ENCODE measurements at regions not wholly inside any gene's neighbourhood (a gene's known extent, or its start where the extent isn't known, plus 50 kb on each side); places are given as distances from the start of the nearest gene placed in this dataset.

- no peaks in the 10 kb centered on the region for H3K4me1 ChIP-seq
- no peak for TF ChIP-seq POLR2AphosphoS5 (IDR thresholded peaks at IDR 0.05)
- no peak for TF ChIP-seq POLR2A (IDR thresholded peaks at IDR 0.05)
- no peak for TF ChIP-seq CTCF (IDR thresholded peaks at IDR 0.05)
- no peaks in the 10 kb centered on the region for H3K36me3 ChIP-seq
- H3K9me3 ChIP-seq, result no peaks in the 10 kb centered on the region
- no peaks in the 10 kb centered on the region for H3K27me3 ChIP-seq
- H3K27ac ChIP-seq, result no peak overlapping the region
- no peak overlapping the region for H3K4me3 ChIP-seq
- no peak for DNase-seq (ENCODE audit: low spot score in 2 of 2)
- intact Hi-C loops (cut with DNase I; ENCODE audit: low total_unique reads), result no loop called here
These were observed 156.6 kb upstream of the TMEM196 start for GRCh38 chr7:19930051-19930450.

GRCh38 chr7:19928247-19928646 is 154.8 kb upstream of the TMEM196 start:
- intact Hi-C loops (cut with DNase I; ENCODE audit: low total_unique reads), result no loop called here
- TF ChIP-seq POLR2A (IDR thresholded peaks at IDR 0.05), result no peak
- no peak for TF ChIP-seq POLR2AphosphoS5 (IDR thresholded peaks at IDR 0.05)
- TF ChIP-seq CTCF (IDR thresholded peaks at IDR 0.05), result no peak
- Histone ChIP-seq H3K27ac (no peak overlapping the region), H3K36me3 (no peaks in the 10 kb centered on the region), H3K4me3 (no peak overlapping the region), H3K9me3 (no peaks in the 10 kb centered on the region), H3K4me1 (no peaks in the 10 kb centered on the region), H3K27me3 (no peaks in the 10 kb centered on the region)
- no peak for DNase-seq (ENCODE audit: low spot score in 2 of 2)

- DNase-seq (ENCODE audit: low spot score in 2 of 2), result no peak
- H3K27me3 ChIP-seq, result no peaks in the 10 kb centered on the region
- intact Hi-C loops (cut with DNase I; ENCODE audit: low total_unique reads), result no loop called here
- H3K27ac ChIP-seq, result no peak overlapping the region
- H3K9me3 ChIP-seq, result no peaks in the 10 kb centered on the region
- TF ChIP-seq POLR2AphosphoS5 (IDR thresholded peaks at IDR 0.05) (no peak), CTCF (IDR thresholded peaks at IDR 0.05) (no peak), POLR2A (IDR thresholded peaks at IDR 0.05) (no peak)
- no peak overlapping the region for H3K4me3 ChIP-seq
- no peaks in the 10 kb centered on the region for H3K36me3 ChIP-seq
- no peaks in the 10 kb centered on the region for H3K4me1 ChIP-seq
These were observed 147.3 kb upstream of the TMEM196 start for GRCh38 chr7:19920705-19921104.

- DNase-seq (ENCODE audit: low spot score in 2 of 2), result no peak
- Histone ChIP-seq H3K9me3 (no peaks in the 10 kb centered on the region), H3K4me1 (no peaks in the 10 kb centered on the region), H3K27me3 (no peaks in the 10 kb centered on the region), H3K27ac (no peak overlapping the region), H3K36me3 (no peaks in the 10 kb centered on the region), H3K4me3 (no peak overlapping the region)
- TF ChIP-seq CTCF (IDR thresholded peaks at IDR 0.05), result no peak
- TF ChIP-seq POLR2A (IDR thresholded peaks at IDR 0.05), result no peak
- no peak for TF ChIP-seq POLR2AphosphoS5 (IDR thresholded peaks at IDR 0.05)
- intact Hi-C loops (cut with DNase I; ENCODE audit: low total_unique reads), result no loop called here
These were observed 146.7 kb upstream of the TMEM196 start for GRCh38 chr7:19920166-19920565.

- no peak for TF ChIP-seq CTCF (IDR thresholded peaks at IDR 0.05)
- TF ChIP-seq POLR2A (IDR thresholded peaks at IDR 0.05), result no peak
- TF ChIP-seq POLR2AphosphoS5 (IDR thresholded peaks at IDR 0.05), result no peak
- Histone ChIP-seq H3K4me1 (no peaks in the 10 kb centered on the region), H3K36me3 (no peaks in the 10 kb centered on the region), H3K27me3 (no peaks in the 10 kb centered on the region), H3K9me3 (no peaks in the 10 kb centered on the region), H3K27ac (no peak overlapping the region), H3K4me3 (no peak overlapping the region)
- no peak for DNase-seq (ENCODE audit: low spot score in 2 of 2)
- intact Hi-C loops (cut with DNase I; ENCODE audit: low total_unique reads), result no loop called here
These were observed 146.1 kb upstream of the TMEM196 start for GRCh38 chr7:19919261-19920095.
